ENCODE measurements at regions not wholly inside any gene's neighbourhood (a gene's known extent, or its start where the extent isn't known, plus 50 kb on each side); places are given as distances from the start of the nearest gene placed in this dataset.

DNA sequence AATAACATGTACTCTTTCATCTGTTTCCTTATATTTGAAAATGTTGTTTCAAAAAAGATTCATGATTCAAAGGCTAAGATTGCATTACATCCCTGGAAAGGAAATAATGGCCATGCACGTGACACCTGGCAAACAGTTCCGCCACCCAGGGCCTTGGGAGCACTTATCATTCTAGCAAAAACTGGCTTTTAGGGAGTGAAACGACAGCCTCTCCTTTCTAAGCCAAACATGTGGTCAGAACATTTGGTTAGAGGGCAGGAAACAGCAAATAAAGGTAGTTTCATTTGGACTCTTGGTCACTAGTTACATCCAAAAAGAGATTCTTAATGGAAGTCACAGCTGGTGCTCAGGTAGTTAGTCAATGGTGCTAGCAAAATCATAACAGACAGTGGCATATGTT is 83.5 kb downstream of the FAS start:
- no peaks in the 10 kb centered on the region for H3K9me1 ChIP-seq (replicated peaks; ENCODE audit: control insufficient read depth, extremely low read depth, insufficient read depth, low read length)
- no peak overlapping the region for H3K4me3 ChIP-seq (replicated peaks in 1 of 3; ENCODE audit: insufficient read depth in 1 of 3, low read depth in 1 of 3, low read length in 3 of 3)
- CTCF ChIA-PET = interaction anchor here (0.8 kb wide), 2 partner anchors 11 to 133 kb away, joined by 3 to 4 read pairs; partner anchors contain the start of gene CH25H
- H3K36me3 ChIP-seq (ENCODE audit: control insufficient read depth in 2 of 2, extremely low read depth in 1 of 2, insufficient read depth in 2 of 2, low read length in 2 of 2) = no peaks in the 10 kb centered on the region
- no peaks in the 10 kb centered on the region for H4K20me1 ChIP-seq (replicated peaks; ENCODE audit: control insufficient read depth, extremely low read depth, insufficient read depth, low read length)
- H3K9me3 ChIP-seq (replicated peaks; ENCODE audit: control insufficient read depth, insufficient read depth, low read length) = no peaks in the 10 kb centered on the region
- peaks cover 23% of the 10 kb centered on the region for H3K4me1 ChIP-seq (ENCODE audit: control insufficient read depth, extremely low read depth, insufficient read depth, low read length)
- H3K4me2 ChIP-seq (ENCODE audit: insufficient read depth, low read length) = peak overlapping the region; percentile 50
- POLR2A ChIA-PET = no interaction called here
- peak; percentile 78 for FAIRE-seq
- H3K27ac ChIP-seq (ENCODE audit: insufficient read depth, low read depth, low read length) = peak overlapping the region; percentile 60
- peak overlapping the region; percentile 3 for H3K9ac ChIP-seq (replicated peaks; ENCODE audit: extremely low read depth, insufficient read depth, low read length)
- no peaks in the 10 kb centered on the region for H3K27me3 ChIP-seq (ENCODE audit: control insufficient read depth in 2 of 2, insufficient read depth in 2 of 2, low read length in 2 of 2)
- intact Hi-C loops (cut with micrococcal nuclease) = no loop called here
- TF ChIP-seq POLR2A (IDR thresholded peaks at IDR 0.05; ENCODE audit: low read depth, low read length) = peak; percentile 33
- no peak for TF ChIP-seq FOS (IDR thresholded peaks at IDR 0.05; ENCODE audit: borderline replicate concordance, insufficient read depth, low read length)
- TF ChIP-seq GATA2 (IDR thresholded peaks at IDR 0.05; ENCODE audit: insufficient read depth, insufficient read length, low read depth, low read length) = no peak
- no peak for TF ChIP-seq EZH2 (IDR thresholded peaks at IDR 0.05; ENCODE audit: borderline replicate concordance, low read depth, low read length, severe bottlenecking)
- H3K79me2 ChIP-seq (ENCODE audit: control insufficient read depth, insufficient read depth, low read length) = no peaks in the 10 kb centered on the region
- BruUV-seq (replicated peaks) = no TSS peak
- peak; percentile 90 for DNase-seq (ENCODE audit: low read depth, low spot score)
- dilution Hi-C loops (cut with MboI; ENCODE audit: extremely low pct_ligation_motif_present, low sequenced_read_pairs) = no loop called here
- H2AFZ ChIP-seq (ENCODE audit: low read depth, low read length) = peak overlapping the region; percentile 72

DNA sequence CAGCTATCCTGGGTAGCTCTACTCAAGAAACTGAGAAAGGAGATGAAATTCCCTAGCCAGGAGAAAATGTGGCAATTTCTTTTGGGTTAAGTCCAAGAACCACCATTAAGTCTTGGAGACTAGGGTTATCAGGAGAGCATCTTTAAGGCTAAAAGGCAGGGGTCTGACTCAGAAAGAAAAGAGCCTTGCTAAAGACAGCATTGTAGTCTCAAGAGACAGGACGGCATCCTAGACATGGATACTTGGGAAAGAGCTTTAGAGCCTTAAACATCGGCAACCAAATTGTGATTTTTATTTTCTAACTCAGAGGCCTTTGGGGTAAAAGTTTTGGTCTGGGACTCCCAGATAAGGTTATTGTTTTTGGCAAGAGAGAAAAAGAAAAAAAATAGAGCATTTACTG is 83.1 kb downstream of the FAS start:
- H3K4me1 ChIP-seq (ENCODE audit: control insufficient read depth, extremely low read depth, insufficient read depth, low read length) = peaks cover 23% of the 10 kb centered on the region
- no TSS peak for BruUV-seq (replicated peaks)
- intact Hi-C loops (cut with micrococcal nuclease) = loop anchor here (2.0 kb wide), 1 partner anchor 41 kb away; no protein-coding TSS in a partner anchor
- no peaks in the 10 kb centered on the region for H3K27me3 ChIP-seq (ENCODE audit: control insufficient read depth in 2 of 2, insufficient read depth in 2 of 2, low read length in 2 of 2)
- no peaks in the 10 kb centered on the region for H3K36me3 ChIP-seq (ENCODE audit: control insufficient read depth in 2 of 2, extremely low read depth in 1 of 2, insufficient read depth in 2 of 2, low read length in 2 of 2)
- peak overlapping the region; percentile 60 for H3K27ac ChIP-seq (ENCODE audit: insufficient read depth, low read depth, low read length)
- H3K79me2 ChIP-seq (ENCODE audit: control insufficient read depth, insufficient read depth, low read length) = no peaks in the 10 kb centered on the region
- DNase-seq (ENCODE audit: low read depth, low spot score) (no peak), FAIRE-seq (no peak)
- dilution Hi-C loops (cut with MboI; ENCODE audit: extremely low pct_ligation_motif_present, low sequenced_read_pairs) = no loop called here
- no peaks in the 10 kb centered on the region for H3K9me1 ChIP-seq (replicated peaks; ENCODE audit: control insufficient read depth, extremely low read depth, insufficient read depth, low read length)
- no peak overlapping the region for H3K4me3 ChIP-seq (replicated peaks in 1 of 3; ENCODE audit: insufficient read depth in 1 of 3, low read depth in 1 of 3, low read length in 3 of 3)
- TF ChIP-seq POLR2AphosphoS5 (IDR thresholded peaks at IDR 0.05; ENCODE audit: insufficient read depth, low read depth, low read length) = no peak
- TF ChIP-seq GATA2 (IDR thresholded peaks at IDR 0.05; ENCODE audit: insufficient read depth, insufficient read length, low read depth, low read length) = peak; percentile 40
- ChIA-PET POLR2A (no interaction called here), CTCF (interaction anchor here (0.8 kb wide), 2 partner anchors 11 to 134 kb away, joined by 3 to 4 read pairs; partner anchors contain the start of gene CH25H)
- H3K9me3 ChIP-seq (replicated peaks; ENCODE audit: control insufficient read depth, insufficient read depth, low read length) = no peaks in the 10 kb centered on the region
- peak overlapping the region; percentile 52 for H2AFZ ChIP-seq (ENCODE audit: low read depth, low read length)
- peak overlapping the region; percentile 50 for H3K4me2 ChIP-seq (ENCODE audit: insufficient read depth, low read length)
- no peaks in the 10 kb centered on the region for H4K20me1 ChIP-seq (replicated peaks; ENCODE audit: control insufficient read depth, extremely low read depth, insufficient read depth, low read length)
- no peak overlapping the region for H3K9ac ChIP-seq (replicated peaks; ENCODE audit: extremely low read depth, insufficient read depth, low read length)
